IPS-15b (cell line): ENCODE measurements at regions not wholly inside any gene's neighbourhood (a gene's known extent, or its start where the extent isn't known, plus 50 kb on each side); places are given as distances from the start of the nearest gene placed in this dataset.

Source experiments
- H3K27me3 ChIP-seq: one replicate; pipeline ENCODE4 v1.6.1; 2013; ENCODE audit warnings: low read length; ENCODE audit not compliant: control insufficient read depth, insufficient read depth
- H3K36me3 ChIP-seq: one replicate; pipeline ENCODE4 v1.6.1; 2013; ENCODE audit warnings: low read length; ENCODE audit not compliant: control insufficient read depth, insufficient read depth
- H3K4me1 ChIP-seq: one replicate; pipeline ENCODE4 v1.6.1; 2013; ENCODE audit warnings: mild to moderate bottlenecking, low read length; ENCODE audit not compliant: control insufficient read depth, insufficient read depth
- H3K4me3 ChIP-seq: one replicate; pipeline ENCODE4 v1.5.1; 2013; ENCODE audit warnings: low read depth, low read length
- H3K9ac ChIP-seq: one replicate; pipeline ENCODE4 v1.6.1; 2013; ENCODE audit warnings: low read depth, mild to moderate bottlenecking, low read length
- H3K9me3 ChIP-seq: one replicate; pipeline ENCODE4 v1.6.1; 2013; ENCODE audit warnings: mild to moderate bottlenecking, low read length; ENCODE audit not compliant: control insufficient read depth, insufficient read depth

DNA sequence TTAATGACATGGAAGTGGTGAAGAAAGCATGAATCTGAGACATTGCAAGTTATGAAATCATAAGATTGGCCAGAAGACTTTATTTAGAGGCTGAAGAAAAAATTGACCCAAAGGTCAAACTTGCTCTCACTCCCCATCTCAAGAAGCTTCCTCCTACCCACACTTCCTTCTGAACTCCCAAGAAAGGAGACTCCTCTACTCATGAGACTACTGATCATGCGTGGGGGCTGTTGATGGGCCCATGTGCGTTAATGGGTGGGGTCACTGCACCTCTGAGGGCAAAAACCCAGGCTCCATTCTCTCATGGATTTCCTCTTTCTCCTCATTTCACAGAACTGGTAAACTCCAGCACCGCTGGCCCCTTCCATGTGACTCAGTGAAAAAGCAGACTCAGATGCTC, 470.6 kb upstream of the ARID1B start:
- Histone ChIP-seq H3K9ac (no peak overlapping the region), H3K4me1 (peaks cover 2% of the 10 kb centered on the region), H3K27me3 (no peaks in the 10 kb centered on the region), H3K36me3 (no peaks in the 10 kb centered on the region), H3K9me3 (no peaks in the 10 kb centered on the region), H3K4me3 (no peak overlapping the region)

DNA sequence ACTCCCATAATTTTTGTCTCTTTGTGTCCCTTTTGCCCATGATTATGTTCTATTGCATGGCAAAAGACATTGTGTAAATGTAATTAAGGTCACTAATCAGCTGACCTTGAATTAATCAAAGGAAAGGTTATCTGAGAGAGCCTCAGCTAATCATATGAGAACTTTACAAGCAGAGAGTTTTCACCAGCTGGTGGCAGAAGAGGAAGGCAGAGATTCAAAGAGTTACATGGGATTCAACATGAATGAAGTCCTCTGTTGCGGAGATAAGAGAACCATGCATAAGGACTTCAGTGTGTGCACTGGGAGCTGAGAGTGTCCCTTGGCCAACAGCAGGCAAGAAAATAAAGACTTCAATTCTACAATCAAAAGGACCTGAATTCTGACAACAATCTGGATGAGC, 494.1 kb upstream of the ARID1B start:
- H3K9me3 ChIP-seq, result no peaks in the 10 kb centered on the region
- no peak overlapping the region for H3K4me3 ChIP-seq
- no peak overlapping the region for H3K9ac ChIP-seq
- no peaks in the 10 kb centered on the region for H3K36me3 ChIP-seq
- H3K4me1 ChIP-seq, result no peaks in the 10 kb centered on the region
- no peaks in the 10 kb centered on the region for H3K27me3 ChIP-seq

DNA sequence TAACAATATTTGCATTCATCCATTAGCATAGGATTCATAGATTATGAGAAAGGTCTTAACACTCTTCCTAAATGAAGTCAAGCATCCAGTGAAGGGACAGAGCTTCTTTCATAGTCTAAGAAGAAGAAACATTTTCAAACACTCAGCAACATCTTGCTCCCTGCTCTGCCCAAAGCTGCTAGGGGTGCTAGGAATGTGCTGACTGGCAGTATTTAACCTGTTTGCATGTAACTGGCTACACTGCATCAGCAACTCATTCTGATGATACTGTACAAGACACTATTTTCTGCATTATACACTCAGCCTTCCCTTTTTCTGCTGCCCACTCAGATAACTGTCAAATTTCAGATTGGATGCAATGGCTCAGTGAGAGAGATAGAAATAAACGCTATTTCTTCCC, 495.1 kb upstream of the ARID1B start:
- no peaks in the 10 kb centered on the region for H3K36me3 ChIP-seq
- H3K27me3 ChIP-seq, result no peaks in the 10 kb centered on the region
- no peaks in the 10 kb centered on the region for H3K9me3 ChIP-seq
- no peak overlapping the region for H3K4me3 ChIP-seq
- H3K4me1 ChIP-seq, result no peaks in the 10 kb centered on the region
- H3K9ac ChIP-seq, result no peak overlapping the region

DNA sequence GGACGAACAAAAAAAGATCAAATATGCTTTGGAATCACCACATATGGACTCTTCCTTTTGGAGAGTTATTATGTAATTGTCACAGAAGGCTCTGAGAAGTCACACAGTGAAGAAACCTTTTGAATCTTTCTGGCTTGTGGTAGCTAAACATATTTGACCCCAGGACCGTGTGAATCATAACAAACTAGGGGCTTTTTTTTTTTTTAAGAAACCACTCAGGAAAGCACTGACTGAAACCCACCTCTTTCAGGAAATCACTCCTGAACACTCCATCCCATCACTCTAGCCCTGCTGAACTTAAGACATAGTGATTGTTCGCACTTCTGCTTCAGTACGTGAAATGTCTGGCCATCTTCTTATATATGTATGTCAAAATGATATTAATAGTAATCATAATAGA, 495.9 kb upstream of the ARID1B start:
- H3K9me3 ChIP-seq, result no peaks in the 10 kb centered on the region
- H3K9ac ChIP-seq, result no peak overlapping the region
- H3K27me3 ChIP-seq, result no peaks in the 10 kb centered on the region
- H3K4me3 ChIP-seq, result no peak overlapping the region
- no peaks in the 10 kb centered on the region for H3K36me3 ChIP-seq
- H3K4me1 ChIP-seq, result no peaks in the 10 kb centered on the region

DNA sequence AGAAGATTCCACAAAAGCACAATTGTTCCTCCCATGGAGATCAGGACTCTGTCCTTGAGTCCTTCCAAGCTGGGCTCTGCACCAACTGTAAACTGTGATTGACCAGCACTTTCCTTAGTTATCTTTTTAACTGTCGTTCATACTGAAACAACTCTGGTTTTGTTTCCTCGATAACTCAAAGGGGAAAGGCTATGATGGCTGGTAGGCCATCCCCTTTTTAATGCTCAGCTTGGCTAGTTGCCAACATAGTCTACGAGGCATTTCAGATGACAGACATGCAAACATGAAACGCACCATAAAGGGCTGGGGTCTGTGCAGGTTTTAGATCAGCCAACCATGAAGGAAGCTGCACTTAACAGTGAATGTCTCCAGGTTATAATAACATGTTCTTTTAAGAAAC, 497.1 kb upstream of the ARID1B start:
- no peaks in the 10 kb centered on the region for H3K9me3 ChIP-seq
- H3K9ac ChIP-seq, result no peak overlapping the region
- no peaks in the 10 kb centered on the region for H3K36me3 ChIP-seq
- H3K4me1 ChIP-seq, result no peaks in the 10 kb centered on the region
- no peak overlapping the region for H3K4me3 ChIP-seq
- H3K27me3 ChIP-seq, result no peaks in the 10 kb centered on the region

DNA sequence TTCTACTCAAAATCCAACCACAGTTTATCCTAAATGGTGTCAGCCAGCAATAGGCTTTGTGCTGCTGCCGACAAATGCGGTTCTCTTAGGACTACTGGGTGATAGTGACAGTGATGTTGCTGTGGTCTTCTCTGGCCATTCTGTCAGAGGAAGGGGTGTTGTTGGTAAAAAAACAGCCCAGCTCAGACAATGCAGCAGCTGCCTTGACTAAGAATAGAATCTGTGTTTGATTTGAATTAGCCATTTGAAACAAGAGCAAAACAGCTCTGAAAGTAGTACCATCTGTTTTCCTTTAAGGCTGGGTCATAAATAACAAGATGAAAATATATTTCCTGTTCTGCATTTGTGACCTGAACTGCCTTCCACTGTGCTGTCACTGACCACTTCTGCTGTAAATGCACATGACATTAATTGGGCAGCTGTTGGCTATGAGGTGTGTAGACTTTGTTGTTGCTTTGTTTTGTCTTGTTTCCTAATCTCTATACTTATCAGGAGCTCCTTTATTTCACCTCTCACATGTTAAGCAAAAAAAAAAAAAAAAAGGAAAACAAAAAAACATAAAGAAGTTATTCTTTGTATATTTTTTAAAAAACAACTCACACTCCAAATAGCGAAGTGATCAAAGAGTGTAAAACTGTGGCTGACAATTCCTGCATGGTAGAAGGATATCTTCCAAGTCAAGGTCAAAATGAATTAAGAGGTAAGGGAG, 497.8 kb upstream of the ARID1B start:
- Histone ChIP-seq H3K4me3 (no peak overlapping the region), H3K27me3 (no peaks in the 10 kb centered on the region), H3K4me1 (no peaks in the 10 kb centered on the region), H3K9ac (no peak overlapping the region), H3K36me3 (no peaks in the 10 kb centered on the region), H3K9me3 (no peaks in the 10 kb centered on the region)

DNA sequence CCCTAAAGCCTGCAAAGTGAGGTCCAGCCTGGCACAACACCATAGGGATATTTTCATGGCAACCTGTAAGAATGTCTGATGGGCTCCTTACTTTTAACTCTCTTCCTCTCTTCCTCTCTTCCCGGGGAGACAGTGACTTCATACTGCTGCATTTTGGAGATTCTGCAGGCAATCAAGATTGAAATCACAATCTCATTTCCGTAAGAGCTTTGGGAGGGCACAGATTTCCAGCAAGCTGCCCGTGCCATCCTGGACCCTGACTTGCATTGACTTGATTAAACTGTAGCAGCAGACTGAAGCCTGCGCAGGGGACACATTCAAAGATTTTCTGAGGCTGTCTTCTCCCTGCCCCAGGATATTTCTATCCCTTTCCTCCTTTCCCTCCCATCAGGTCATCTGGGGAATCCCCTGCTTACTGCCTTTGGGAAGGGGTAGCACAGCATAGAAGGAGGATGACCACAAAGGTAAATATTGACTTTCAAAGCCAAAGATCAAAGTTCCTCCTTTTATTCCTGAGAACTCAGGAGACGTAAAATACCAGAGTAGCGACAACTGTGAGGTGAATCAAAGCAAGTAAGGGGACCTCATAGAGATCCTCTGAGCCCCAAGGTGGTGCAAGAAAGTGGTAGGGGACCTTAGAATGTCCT, 504.0 kb upstream of the ARID1B start:
- Histone ChIP-seq H3K27me3 (no peaks in the 10 kb centered on the region), H3K4me1 (no peaks in the 10 kb centered on the region), H3K9me3 (no peaks in the 10 kb centered on the region), H3K9ac (no peak overlapping the region), H3K36me3 (no peaks in the 10 kb centered on the region), H3K4me3 (no peak overlapping the region)

DNA sequence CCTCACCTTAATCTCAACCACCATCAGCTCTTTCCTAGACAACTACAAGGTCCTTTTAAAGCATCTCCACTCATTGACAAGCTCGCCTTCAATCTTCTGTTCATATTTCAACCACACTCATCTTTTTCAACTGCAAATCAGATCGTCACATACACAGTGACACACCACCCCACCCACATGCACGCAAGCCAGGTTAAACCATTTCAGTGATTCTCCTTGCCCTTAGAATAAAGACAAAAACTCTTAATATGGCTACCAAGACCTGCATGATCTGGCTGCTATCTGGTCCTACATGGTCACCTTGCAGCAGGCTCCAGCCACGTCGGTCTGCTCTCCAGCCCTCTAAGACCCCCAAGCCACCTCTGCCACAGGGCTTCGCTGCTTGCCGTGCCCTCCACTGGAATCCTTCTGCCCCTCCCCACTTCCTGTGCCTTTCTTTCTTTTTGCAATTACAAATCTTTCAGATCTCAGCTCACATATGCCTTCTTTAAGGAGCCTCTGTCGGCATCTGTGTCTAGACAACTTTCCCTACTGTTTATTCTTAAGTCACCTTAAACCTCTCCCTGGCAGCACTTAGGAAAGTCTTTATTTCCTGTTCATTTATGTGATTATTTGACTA, 507.3 kb upstream of the ARID1B start:
- H3K4me3 ChIP-seq, result no peak overlapping the region
- H3K4me1 ChIP-seq, result no peaks in the 10 kb centered on the region
- no peak overlapping the region for H3K9ac ChIP-seq
- no peaks in the 10 kb centered on the region for H3K9me3 ChIP-seq
- no peaks in the 10 kb centered on the region for H3K27me3 ChIP-seq
- H3K36me3 ChIP-seq, result no peaks in the 10 kb centered on the region

DNA sequence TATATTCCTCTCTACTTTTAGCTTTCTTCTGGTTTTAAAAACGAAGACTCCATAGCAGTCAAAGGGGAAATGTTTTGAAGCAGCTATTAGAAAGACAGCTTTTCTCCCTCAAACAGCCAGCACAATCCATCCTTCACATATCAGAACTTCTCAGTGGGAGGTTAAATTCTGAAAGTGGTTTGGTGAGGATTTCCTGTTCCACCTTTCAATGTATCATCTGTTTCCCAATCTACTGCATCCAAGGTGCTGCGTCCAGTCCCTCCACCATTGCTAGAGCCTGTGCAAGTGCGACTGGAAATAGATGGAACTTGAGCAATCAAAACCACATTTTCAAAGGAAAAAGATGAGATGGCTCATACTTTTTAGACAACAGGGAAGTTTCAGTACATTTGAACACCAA, 508.3 kb upstream of the ARID1B start:
- Histone ChIP-seq H3K36me3 (no peaks in the 10 kb centered on the region), H3K9me3 (no peaks in the 10 kb centered on the region), H3K27me3 (no peaks in the 10 kb centered on the region), H3K9ac (no peak overlapping the region), H3K4me1 (no peaks in the 10 kb centered on the region), H3K4me3 (no peak overlapping the region)

DNA sequence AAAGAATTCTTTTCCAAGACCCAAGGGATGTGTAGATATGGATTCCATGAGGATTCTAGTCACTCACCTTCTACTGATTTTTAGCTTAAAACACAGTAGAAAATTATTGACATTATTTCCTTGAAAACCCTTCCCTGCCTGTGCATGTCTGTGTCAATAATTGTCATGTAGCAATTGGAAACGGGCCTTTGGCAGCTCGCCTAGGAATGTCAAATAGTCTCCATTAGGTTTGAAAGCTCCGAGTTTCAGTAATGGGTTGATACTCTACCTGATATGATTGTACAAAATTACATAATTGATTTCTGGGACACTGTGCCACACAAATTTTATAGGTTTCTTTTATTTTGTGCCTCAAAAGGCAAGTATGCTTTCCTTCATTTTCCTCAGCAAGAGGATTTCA, 515.2 kb upstream of the ARID1B start:
- no peaks in the 10 kb centered on the region for H3K9me3 ChIP-seq
- H3K36me3 ChIP-seq, result no peaks in the 10 kb centered on the region
- no peak overlapping the region for H3K9ac ChIP-seq
- H3K4me3 ChIP-seq, result no peak overlapping the region
- no peaks in the 10 kb centered on the region for H3K27me3 ChIP-seq
- no peaks in the 10 kb centered on the region for H3K4me1 ChIP-seq

DNA sequence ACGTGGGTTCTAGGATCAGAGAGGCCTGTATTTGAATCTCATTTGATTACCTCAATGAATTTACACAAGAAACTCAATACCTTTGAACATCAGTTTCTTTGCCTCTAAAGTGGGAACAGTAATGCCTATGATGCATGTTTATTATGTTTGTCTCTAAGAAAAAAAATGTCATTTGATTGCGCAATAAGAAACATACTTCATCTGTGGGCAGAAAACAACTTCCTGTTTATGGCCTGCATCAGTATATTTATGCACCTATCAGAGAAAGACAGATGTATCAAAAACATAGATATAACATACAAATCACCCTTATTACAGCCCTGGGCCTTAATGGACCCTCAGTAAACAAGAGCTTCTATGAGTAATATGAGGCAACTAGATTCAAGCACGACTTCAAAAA, 516.4 kb upstream of the ARID1B start:
- H3K9me3 ChIP-seq, result no peaks in the 10 kb centered on the region
- H3K27me3 ChIP-seq, result no peaks in the 10 kb centered on the region
- H3K36me3 ChIP-seq, result no peaks in the 10 kb centered on the region
- no peaks in the 10 kb centered on the region for H3K4me1 ChIP-seq
- no peak overlapping the region for H3K4me3 ChIP-seq
- H3K9ac ChIP-seq, result no peak overlapping the region

DNA sequence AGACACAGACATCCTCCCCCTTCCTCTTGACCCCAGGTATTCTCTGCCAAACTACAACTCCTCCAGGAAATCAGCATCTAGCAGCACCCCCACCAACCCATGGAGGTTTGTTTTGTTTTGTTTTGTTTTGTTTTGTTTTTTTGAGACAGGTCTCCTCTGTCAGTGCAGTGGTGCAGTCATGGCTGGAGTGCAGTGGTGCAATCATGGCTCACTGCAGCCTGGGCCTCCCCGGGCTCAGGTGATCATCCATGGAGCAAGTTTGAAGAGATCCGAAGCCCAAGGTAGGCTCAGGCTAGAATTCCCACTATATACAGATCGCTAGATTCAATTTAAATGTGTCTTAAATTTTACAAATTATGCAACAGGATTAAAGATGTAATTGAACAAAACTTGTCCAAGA, 518.2 kb upstream of the ARID1B start:
- Histone ChIP-seq H3K36me3 (no peaks in the 10 kb centered on the region), H3K4me1 (no peaks in the 10 kb centered on the region), H3K9me3 (no peaks in the 10 kb centered on the region), H3K9ac (no peak overlapping the region), H3K4me3 (no peak overlapping the region), H3K27me3 (no peaks in the 10 kb centered on the region)
